ENCODE measurements at regions not wholly inside any gene's neighbourhood (a gene's known extent, or its start where the extent isn't known, plus 50 kb on each side); places are given as distances from the start of the nearest gene placed in this dataset.

- no peaks in the 10 kb centered on the region for H4K20me1 ChIP-seq (ENCODE audit: insufficient read depth, low read length, poor library complexity, severe bottlenecking)
These were observed 294.8 kb downstream of the SNX13 start for GRCh38 chr7:17645500-17645899.

GRCh38 chr7:17646253-17646956 lies 293.9 kb downstream of the SNX13 start:
- H2AFZ ChIP-seq (ENCODE audit: low read length): no peak overlapping the region
- H3K4me3 ChIP-seq (ENCODE audit: low read length, poor library complexity, severe bottlenecking): no peak overlapping the region
- H3F3A ChIP-seq (ENCODE audit: low read depth): no peaks in the 10 kb centered on the region
- TF ChIP-seq CTCF (conservative IDR thresholded peaks at IDR 0.05; ENCODE audit: low read length): peak; percentile 68
- no peak for TF ChIP-seq EZH2phosphoT487 (IDR thresholded peaks at IDR 0.05; ENCODE audit: borderline replicate concordance)
- H3K27me3 ChIP-seq (ENCODE audit: insufficient read depth, low read length, poor library complexity, severe bottlenecking): no peaks in the 10 kb centered on the region
- H3K9me2 ChIP-seq (replicated peaks; ENCODE audit: low read depth, low read length): no peaks in the 10 kb centered on the region
- H3K4me2 ChIP-seq (ENCODE audit: low read depth, low read length, poor library complexity, severe bottlenecking): no peak overlapping the region
- no peaks in the 10 kb centered on the region for H4K20me1 ChIP-seq (ENCODE audit: insufficient read depth, low read length, poor library complexity, severe bottlenecking)
- H3K9me3 ChIP-seq (ENCODE audit: insufficient read depth, low read depth, low read length): no peaks in the 10 kb centered on the region; the same call in 1 of the 2 replicates
- no peaks in the 10 kb centered on the region for H3K79me2 ChIP-seq (ENCODE audit: insufficient read depth, low read length)
- H3K9ac ChIP-seq (ENCODE audit: low read depth, low read length, poor library complexity, severe bottlenecking): no peak overlapping the region
- no peaks in the 10 kb centered on the region for H3K36me3 ChIP-seq (ENCODE audit: insufficient read depth, low read length)
- H3K4me1 ChIP-seq (ENCODE audit: insufficient read depth, low read length, poor library complexity, severe bottlenecking): no peaks in the 10 kb centered on the region

More at GRCh38 chr7:17645500-17645899, 294.8 kb downstream of the SNX13 start:
- Histone ChIP-seq H3K9ac (ENCODE audit: low read depth, low read length, poor library complexity, severe bottlenecking) (no peak overlapping the region), H3K4me1 (ENCODE audit: insufficient read depth, low read length, poor library complexity, severe bottlenecking) (no peaks in the 10 kb centered on the region), H3K9me2 (replicated peaks; ENCODE audit: low read depth, low read length) (no peaks in the 10 kb centered on the region), H3K79me2 (ENCODE audit: insufficient read depth, low read length) (no peaks in the 10 kb centered on the region), H2AFZ (ENCODE audit: low read length) (no peak overlapping the region), H3K4me2 (ENCODE audit: low read depth, low read length, poor library complexity, severe bottlenecking) (no peak overlapping the region), H3K27me3 (ENCODE audit: insufficient read depth, low read length, poor library complexity, severe bottlenecking) (no peaks in the 10 kb centered on the region), H3K4me3 (ENCODE audit: low read length, poor library complexity, severe bottlenecking) (no peak overlapping the region), H3K9me3 (ENCODE audit: insufficient read depth, low read depth, low read length) (no peaks in the 10 kb centered on the region; the same call in 1 of the 2 replicates), H3F3A (ENCODE audit: low read depth) (no peaks in the 10 kb centered on the region), H3K36me3 (ENCODE audit: insufficient read depth, low read length) (no peaks in the 10 kb centered on the region)
- TF ChIP-seq CTCF (conservative IDR thresholded peaks at IDR 0.05; ENCODE audit: low read length) (no peak), EZH2phosphoT487 (IDR thresholded peaks at IDR 0.05; ENCODE audit: borderline replicate concordance) (no peak)

- Histone ChIP-seq H4K20me1 (ENCODE audit: insufficient read depth, low read length, poor library complexity, severe bottlenecking) (no peaks in the 10 kb centered on the region), H3K79me2 (ENCODE audit: insufficient read depth, low read length) (no peaks in the 10 kb centered on the region), H3K4me1 (ENCODE audit: insufficient read depth, low read length, poor library complexity, severe bottlenecking) (no peaks in the 10 kb centered on the region), H2AFZ (ENCODE audit: low read length) (no peak overlapping the region), H3K36me3 (ENCODE audit: insufficient read depth, low read length) (no peaks in the 10 kb centered on the region), H3K27me3 (ENCODE audit: insufficient read depth, low read length, poor library complexity, severe bottlenecking) (no peaks in the 10 kb centered on the region), H3F3A (ENCODE audit: low read depth) (no peaks in the 10 kb centered on the region), H3K9me2 (replicated peaks; ENCODE audit: low read depth, low read length) (no peaks in the 10 kb centered on the region), H3K9me3 (ENCODE audit: insufficient read depth, low read depth, low read length) (no peaks in the 10 kb centered on the region), H3K4me2 (ENCODE audit: low read depth, low read length, poor library complexity, severe bottlenecking) (no peak overlapping the region), H3K9ac (ENCODE audit: low read depth, low read length, poor library complexity, severe bottlenecking) (no peak overlapping the region), H3K4me3 (ENCODE audit: low read length, poor library complexity, severe bottlenecking) (no peak overlapping the region)
- TF ChIP-seq EZH2phosphoT487 (IDR thresholded peaks at IDR 0.05; ENCODE audit: borderline replicate concordance): no peak
These were observed 289.0 kb downstream of the SNX13 start for GRCh38 chr7:17651341-17651740.

All from Loucy (cell line).